ENCODE measurements at regions not wholly inside any gene's neighbourhood (a gene's known extent, or its start where the extent isn't known, plus 50 kb on each side); places are given as distances from the start of the nearest gene placed in this dataset.

DNA sequence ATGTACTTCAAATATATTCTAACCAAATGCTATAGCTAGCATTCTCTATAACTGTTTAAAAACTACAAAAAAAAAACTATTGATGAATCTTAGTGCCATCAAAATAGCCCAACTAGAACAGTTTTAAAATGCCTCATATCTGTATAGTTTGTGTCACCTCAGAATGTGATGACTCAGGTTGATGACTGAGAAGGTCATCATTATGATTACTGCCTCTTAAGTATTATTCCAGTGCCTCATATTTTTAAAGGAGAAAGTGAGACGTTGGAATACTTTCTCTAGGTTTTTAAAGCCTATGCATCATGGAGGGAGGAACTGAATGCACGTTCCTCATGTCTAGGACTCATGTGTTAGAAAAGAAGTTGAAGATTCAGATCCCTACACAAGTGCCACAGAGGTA, 88.2 kb downstream of the TMA16 start:
- no peak for DNase-seq

- no peak for DNase-seq
Observed at GRCh38 chr4:163587867-163588266, 93.4 kb downstream of the TMA16 start.

DNA sequence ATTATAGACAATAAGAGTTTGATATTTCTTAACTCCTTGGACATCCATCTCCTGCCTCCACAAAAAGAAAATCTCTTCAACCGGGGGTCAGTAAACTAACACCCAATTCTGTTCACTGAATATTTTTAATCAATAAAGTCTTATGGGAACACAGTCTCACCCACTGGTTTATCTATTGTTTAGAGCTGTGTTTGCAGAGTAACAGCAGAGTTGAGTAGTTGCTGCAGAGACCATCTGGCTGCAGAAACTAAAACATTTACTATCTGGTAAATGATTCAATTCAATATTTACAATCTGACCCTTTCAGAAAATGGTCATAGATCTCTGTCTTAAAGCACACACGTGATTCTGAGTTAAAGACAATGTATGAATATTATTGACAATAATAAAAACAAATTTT, 94.0 kb downstream of the TMA16 start:
- no peak for DNase-seq

- DNase-seq = no peak
Observed at GRCh38 chr4:163590103-163590502, 95.6 kb downstream of the TMA16 start.

GRCh38 chr4:163590619-163591264, 96.3 kb downstream of the TMA16 start:
- no peak for DNase-seq

- no peak for DNase-seq
Observed at GRCh38 chr4:163591614-163592020, 97.1 kb downstream of the TMA16 start.

DNA sequence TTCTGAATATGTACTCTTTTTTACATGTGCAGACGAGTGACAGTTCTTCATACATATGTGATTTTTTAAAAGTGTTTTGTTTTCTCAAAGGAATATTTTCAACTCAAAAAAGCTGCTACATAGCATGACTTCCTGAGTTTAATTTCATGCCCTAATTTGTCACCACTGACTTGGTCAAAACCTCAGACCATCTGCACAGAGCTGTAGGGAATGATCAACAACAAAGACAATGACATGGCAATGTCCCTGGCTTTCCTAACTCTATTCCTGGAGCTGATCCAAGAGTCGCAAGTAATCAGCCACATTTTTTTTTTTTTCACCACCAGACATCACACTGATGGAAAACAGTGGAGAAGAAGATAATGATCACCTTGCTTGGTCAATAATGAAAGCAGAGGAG, 97.7 kb downstream of the TMA16 start:
- DNase-seq = no peak

DNA sequence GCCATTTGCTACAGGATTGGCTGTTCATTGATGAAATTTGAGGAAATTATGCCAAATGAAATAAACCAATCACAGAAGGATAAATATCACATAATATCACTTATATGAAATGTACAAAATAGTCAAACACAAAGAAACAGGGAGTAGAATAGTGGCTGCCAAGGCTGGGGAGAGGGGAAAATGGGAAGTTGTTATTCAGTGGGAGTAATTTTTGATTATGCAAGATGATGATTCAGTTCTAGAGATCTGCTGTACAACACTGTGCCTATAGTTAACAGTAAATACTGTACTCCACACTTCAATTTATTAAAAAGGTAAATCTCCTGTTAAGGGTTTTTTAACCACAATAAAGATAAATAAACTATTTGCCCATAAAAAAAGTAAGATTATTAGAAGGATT, 101.1 kb downstream of the TMA16 start:
- no peak for DNase-seq

DNA sequence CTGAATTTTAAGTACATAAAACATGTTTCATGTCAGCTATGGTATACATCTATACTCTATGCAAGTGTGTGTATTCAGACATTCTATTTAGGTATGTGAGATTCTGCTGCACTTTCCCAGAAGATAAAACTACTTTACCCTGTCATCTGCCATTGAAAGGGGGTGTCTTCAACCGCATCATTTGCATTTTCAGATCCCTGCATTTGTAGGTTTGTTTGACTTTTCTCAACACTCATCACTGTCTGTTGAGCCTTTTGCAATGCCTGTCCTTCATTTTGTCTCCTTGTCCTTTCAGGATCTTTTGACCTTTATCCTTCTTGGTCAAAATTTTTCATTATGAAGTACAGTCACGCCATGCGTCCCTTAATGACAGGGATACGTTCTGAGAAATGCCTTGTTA, 103.5 kb downstream of the TMA16 start:
- DNase-seq = no peak

DNA sequence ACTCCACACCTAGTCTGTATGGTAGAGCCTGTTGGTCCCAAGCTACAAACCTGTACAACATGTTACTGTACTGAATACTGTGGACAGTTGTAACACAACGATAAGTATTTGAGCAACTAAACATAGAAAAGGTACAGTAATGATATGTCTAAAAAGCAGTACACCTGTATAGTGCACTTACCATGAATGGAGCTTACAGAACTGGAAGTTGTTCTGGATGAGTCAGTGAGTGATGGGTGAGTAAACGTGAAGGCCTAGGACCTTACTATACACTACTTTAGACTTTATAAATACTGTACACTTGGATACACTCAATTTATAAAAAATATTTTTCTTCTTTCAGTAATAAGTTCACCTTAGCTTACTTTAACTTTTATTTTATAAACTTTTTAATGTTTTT, 104.0 kb downstream of the TMA16 start:
- no peak for DNase-seq

DNA sequence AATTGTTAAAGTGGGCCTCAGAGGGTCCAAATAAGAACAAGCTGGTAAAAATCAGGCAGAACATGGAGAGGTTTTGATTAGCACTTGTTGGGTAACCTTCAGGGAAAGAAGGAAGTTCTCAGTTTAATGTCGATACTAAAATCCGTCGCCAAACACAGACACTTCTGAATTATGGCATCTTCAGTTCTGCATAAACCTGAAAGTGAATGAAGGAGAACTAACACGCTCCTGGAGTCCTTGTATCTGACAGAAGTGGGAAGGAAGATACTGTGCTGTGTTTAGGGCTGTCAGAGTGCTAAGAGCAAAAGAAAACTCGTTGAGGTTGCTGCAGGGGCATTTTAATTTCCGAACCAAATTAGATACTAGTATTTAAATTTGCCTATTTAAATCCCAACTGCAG, 106.2 kb downstream of the TMA16 start:
- no peak for DNase-seq

- no peak for DNase-seq
Observed at GRCh38 chr4:163603257-163603656, 108.8 kb downstream of the TMA16 start.

DNA sequence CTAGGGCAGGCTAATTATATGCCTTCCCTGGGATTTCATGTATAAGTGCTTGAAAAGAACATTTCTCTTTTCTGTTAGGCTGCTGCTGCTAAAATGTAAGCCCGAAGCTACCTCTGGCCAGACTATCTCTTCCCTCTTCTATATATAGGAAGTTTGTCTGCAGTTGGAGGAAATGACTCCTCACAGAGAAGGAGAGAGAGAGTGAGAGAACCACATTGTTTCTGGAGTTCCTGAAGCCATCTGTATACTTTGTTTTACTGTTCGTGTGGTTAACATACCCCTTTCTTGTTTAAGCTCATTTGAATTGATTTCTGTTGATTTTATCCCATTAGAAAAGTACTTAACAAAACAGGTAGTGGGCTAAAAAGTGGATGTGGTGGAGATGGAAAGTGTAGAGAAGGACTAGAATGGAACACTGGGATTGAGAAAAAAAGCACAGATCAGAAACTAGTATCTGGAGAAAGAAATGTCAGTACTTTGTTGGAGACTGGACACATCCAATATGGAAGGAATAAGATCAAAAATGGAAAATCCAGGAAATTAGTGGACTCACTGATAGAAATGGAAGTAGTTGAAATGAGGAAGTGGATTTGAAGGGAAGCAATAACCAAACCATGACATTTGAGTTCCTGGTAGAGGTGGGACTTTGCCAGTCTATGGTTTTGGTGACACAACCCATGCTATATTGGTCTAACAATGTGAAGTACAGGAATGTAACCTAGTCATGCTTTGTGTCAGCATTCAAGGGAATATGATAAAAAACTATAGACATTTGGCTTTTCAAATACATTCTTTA, 112.6 kb downstream of the TMA16 start:
- no peak for DNase-seq

DNA sequence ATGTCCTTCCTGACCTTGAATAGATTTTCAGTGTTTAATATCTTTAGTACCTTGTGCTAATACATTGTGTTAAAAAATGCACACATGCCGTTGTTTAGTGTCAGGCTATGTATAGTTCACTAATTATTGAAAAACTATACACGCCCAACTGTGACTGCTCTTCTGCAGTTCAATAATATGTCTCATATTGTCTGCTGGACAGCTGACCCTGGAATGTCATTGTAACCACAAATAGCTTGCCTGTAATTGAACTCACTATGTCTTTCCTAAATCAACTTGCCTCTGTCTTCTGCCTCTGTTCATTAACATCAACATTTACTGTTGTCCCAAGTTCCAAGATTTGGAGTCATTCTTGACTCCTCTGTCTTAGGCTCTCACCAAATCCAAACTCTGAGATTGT, 114.5 kb downstream of the TMA16 start:
- DNase-seq = no peak

DNA sequence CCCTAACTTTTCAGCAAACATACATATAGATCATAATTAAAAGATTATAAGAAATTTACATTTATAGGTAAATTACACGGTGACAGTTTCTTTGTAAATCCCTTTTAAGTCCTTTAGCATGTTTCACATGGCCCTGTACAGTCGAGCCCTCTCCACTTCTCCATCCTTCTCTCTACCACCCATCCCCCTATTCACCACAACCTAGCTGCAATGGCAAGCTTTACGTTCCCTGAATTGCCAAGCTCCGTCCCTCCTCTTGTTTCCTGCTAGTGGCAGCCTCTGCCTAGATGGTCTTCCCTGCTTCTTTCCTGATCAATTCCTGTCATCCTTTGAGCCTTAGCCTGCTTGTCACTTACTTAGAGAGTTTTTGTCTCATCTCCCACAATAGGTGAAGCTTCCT, 116.2 kb downstream of the TMA16 start:
- no peak for DNase-seq

DNA sequence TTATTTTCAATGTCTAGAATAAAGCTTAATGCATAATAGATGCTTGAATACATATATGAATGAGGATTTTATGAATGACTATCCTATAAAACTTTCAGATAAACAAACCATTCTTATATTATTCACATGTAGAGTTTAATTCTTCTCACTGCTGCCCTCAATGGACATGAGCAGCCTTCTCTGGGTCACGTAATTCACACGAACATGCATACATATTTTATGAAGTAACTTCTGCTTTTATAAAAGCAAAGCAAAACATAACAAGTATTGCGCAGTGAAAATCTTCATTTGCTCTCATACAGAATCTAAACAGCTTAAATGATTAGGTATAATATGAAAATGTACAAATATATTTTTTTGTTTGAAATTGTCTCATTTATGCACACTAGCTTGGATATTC, 116.7 kb downstream of the TMA16 start:
- DNase-seq = no peak

DNA sequence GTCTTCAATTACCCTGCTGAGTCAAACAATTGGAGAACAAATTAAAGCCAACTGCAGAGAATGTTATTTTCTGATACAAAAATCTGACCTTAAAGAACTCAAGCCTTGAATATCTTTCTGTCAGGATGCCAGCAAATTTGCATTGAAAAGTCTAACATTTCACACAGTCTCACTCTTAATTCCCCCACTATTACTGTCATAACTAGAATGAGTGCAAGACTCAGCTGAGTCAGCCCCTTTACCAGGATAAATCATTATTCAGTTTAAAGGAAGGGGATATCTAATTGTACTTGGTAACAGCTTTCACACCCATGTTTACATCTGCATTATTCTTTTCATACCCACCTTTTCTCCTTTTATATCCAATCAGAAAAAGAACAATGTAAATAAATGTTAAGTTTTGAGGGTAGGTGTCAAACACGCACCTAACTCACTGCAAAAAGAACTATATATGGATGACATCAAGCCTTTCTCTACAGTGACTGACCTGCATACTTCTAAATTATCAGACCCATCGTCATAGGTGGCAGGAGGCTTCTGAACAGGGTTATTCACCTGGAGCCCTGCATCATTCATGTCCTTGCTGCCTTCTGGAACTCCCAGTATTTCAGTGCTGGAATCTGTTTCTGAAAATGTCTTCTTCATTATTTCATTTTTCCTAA, 117.4 kb downstream of the TMA16 start:
- DNase-seq = no peak

- DNase-seq = no peak
Observed at GRCh38 chr4:163612762-163613161, 118.3 kb downstream of the TMA16 start.

DNA sequence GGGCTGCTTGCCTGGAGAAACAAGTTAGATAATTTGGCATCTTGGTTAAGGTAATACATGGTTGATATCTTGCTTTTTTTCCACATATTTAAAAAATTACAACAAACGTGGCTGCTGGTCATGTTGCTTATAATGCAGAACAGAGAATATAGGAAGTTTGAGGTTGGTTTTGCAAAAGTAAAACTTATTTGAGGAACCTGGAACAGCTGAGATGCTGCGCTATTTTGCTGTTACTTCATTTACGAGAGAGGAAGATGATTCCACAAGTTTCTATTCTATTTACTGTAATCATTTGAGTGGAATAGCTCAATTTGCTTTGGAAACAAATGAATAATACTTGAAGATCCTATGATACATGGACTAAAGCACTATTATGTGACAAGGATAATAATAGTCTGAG, 118.9 kb downstream of the TMA16 start:
- DNase-seq = no peak

- DNase-seq = no peak
Observed at GRCh38 chr4:163614866-163615265, 120.4 kb downstream of the TMA16 start.

DNA sequence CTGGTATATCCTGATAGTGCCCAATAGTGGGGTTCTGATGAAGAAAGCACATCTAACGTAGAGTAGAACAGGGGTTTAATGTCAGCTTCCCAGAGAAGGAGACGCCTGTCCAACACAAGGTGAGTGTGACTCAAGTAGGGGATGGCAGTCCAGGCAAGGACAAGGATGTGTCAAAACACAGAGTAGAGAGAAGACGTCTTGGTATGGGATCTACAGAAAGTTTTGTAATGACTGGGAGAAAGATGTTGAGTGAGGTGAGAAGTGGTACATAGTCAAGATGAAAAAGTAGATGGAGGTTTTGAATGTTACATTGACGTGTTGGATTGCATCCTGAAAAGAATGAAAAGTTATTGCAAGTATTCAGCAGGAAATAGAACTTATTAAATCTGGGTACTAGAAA, 124.4 kb downstream of the TMA16 start:
- DNase-seq = no peak

GRCh38 chr4:163620738-163621137, 126.2 kb downstream of the TMA16 start:
- DNase-seq = no peak

DNA sequence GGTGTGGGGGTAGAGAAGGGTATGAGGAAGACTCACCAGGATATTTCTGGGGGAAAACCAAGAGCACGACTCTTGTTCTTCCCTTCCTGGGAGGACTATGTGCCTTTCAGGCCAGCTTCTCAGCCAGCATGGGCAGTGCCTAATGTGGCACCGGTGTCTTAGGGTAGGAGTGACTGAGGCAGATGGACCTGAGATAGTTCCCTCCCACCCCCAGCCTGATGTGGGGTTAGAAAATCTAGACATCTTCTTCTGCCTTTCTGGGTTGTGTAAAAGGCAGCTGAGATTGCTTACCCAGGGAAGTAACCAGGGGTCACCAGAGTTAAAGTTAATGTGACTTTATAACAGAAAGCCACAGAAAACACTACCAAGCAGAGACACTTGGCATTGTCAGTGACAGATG, 127.3 kb downstream of the TMA16 start:
- no peak for DNase-seq

DNA sequence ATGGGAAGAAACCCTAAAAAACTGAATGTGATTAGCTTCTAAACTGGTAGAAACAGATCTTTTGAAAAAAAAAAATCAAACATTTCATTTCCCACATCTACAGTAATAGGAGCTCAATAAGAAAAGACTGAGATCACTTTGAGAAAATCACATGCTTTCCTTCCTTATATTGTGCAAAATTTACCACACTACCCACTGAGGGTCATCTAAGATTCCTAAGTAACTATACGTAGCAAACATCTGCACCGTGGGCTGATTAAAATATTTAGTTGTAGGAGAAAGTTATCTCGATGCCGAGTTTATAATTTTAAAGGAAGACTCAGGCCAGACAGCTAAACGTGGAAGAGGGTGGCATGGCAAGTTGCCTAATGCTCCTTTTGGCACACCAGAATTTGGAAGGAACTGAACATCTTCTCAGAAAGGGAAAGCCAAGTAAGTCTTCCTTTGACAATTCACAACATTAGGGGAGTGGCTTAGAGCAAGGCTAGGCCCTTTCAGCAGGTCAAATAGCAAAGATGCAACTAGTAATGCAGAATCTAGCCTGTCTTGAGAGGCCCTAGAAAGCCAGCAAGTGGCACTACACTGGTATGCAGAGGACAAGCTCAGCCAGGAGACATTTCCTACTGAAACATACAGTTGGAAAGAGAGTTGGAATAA, 128.0 kb downstream of the TMA16 start:
- DNase-seq = no peak
